Omental fat pad (tissue), 3 donors: ENCODE measurements at regions not wholly inside any gene's neighbourhood (a gene's known extent, or its start where the extent isn't known, plus 50 kb on each side); places are given as distances from the start of the nearest gene placed in this dataset.

Experiments used
- ATAC-seq: fragments of 150-250 bp; one replicate; pipeline ENCODE4 v1.9.1; 2016; ENCODE audit warnings: mild to moderate bottlenecking, moderate library complexity; ENCODE audit not compliant: low FRiP score
- DNase-seq: peaks from one replicate; pipeline ENCODE4 v3.0.0-alpha.2; 2019; ENCODE audit warnings: low spot score
- CTCF ChIP-seq, 3 donors: fragments of 450-650 bp; IDR thresholded peaks; one replicate each; pipeline ENCODE4 v1.5.1; 2016 to 2017; ENCODE audit warnings: antibody characterized with exemption in 3 of 3, mild to moderate bottlenecking in 3 of 3, moderate library complexity in 2 of 3

- ATAC-seq (no peak), DNase-seq (no peak)
- no peak for TF ChIP-seq CTCF (IDR thresholded peaks at IDR 0.05)
Observed at GRCh38 chr9:91132576-91133073, 229.1 kb downstream of the AUH start.

DNA sequence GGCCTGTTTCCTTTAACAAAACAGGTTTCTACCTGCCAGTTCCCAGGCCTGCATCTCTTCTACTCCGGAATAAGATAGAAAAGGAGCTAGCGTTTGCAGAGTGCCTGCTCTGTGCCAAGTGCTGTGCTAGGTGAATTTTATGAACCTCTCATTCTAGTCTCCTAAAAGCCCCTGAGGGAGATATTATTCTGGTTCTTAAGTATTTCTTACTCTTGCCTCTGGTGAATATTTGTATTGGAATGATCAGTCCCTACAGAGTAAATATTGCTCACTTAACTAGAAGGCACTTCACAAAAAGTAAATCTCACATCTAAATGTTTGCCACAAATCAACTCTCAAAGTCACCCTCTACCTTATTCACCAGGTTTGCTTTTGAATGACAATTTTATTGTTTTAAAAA is 227.1 kb downstream of the AUH start:
- ATAC-seq (no peak), DNase-seq (no peak)
- TF ChIP-seq CTCF (IDR thresholded peaks at IDR 0.05) = no peak

GRCh38 chr9:91137391-91137790 is 224.3 kb downstream of the AUH start:
- DNase-seq (no peak), ATAC-seq (no peak)
- no peak for TF ChIP-seq CTCF (IDR thresholded peaks at IDR 0.05)

- no peak for ATAC-seq
Observed at GRCh38 chr9:91138760-91139159, 223.0 kb downstream of the AUH start.

GRCh38 chr9:91141407-91141965 is 220.2 kb downstream of the AUH start:
- DNase-seq (no peak), ATAC-seq (no peak)
- TF ChIP-seq CTCF (IDR thresholded peaks at IDR 0.05) = no peak

More at GRCh38 chr9:91138760-91139159, 223.0 kb downstream of the AUH start:
- no peak for DNase-seq
- no peak for TF ChIP-seq CTCF (IDR thresholded peaks at IDR 0.05)

DNA sequence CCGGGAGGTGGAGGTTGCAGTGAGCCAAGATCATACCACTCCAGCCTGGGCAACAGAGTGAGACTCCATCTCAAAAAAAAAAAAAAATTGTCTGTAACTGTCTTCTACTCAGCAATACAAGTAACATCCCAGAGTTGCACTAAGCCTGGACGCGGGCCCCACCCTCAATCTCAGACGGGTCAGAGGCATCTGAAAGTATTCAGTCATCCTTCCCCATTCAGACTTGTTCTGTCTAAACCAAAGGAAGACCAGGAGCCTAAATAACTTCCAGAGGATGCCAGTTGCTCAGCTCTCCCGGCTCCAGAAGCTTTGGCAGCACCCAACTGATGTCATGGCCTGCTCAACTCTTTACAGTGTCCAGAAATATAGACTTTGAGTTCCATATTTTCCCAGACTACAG is 218.6 kb downstream of the AUH start:
- ATAC-seq (no peak), DNase-seq (no peak)
- TF ChIP-seq CTCF (IDR thresholded peaks at IDR 0.05) = no peak

- DNase-seq (no peak), ATAC-seq (no peak)
- no peak for TF ChIP-seq CTCF (IDR thresholded peaks at IDR 0.05)
Observed at GRCh38 chr9:91143642-91144041, 218.1 kb downstream of the AUH start.
